HCT116 (cell line): ENCODE measurements at regions not wholly inside any gene's neighbourhood (a gene's known extent, or its start where the extent isn't known, plus 50 kb on each side); places are given as distances from the start of the nearest gene placed in this dataset.

Experiments used
- ATAC-seq: fragments of 200-7000 bp; cut with Tn5 transposase; 2 replicates; pipeline ENCODE4 v1.9.1; 2020; ENCODE audit warnings: mild to moderate bottlenecking, moderate library complexity
- BruUV-seq: library from RNA; stranded (reverse); fragments of 400-500 nt; replicated peaks from 2 replicates; lab custom pipeline; 2021; lab: Mats Ljungman, UMichigan
- CTCF ChIA-PET: fragments of 300-600 bp; sonication (Branson Sonifier 250); formaldehyde crosslinking; loops from one replicate; lab custom pipeline; 2021; ENCODE audit warnings: antibody characterized with exemption; lab: Charles Lee
- POLR2A ChIA-PET: fragments of 300-600, 350-600 bp; sonication (Branson Sonifier 250); formaldehyde crosslinking; loops from one replicate; lab custom pipeline; 2021; ENCODE audit warnings: antibody characterized with exemption; lab: Charles Lee
- RAD21 ChIA-PET, 2 experiments: fragments of 300-600 bp; sonication (Branson Sonifier 250); formaldehyde crosslinking; loops; one replicate each; lab custom pipeline; 2023; ENCODE audit warnings: low total read pairs in 2 of 2; ENCODE audit not compliant: uncharacterized antibody in 2 of 2, unreplicated experiment in 2 of 2, low non-redundant PET in 1 of 2; lab: Charles Lee
- DNase-seq: peaks from one replicate; pipeline ENCODE4 v3.0.0-alpha.2; 2010; ENCODE audit warnings: low read depth, low spot score
- H2AFZ ChIP-seq: fragments of 200-600 bp; shearing (Covaris generic), sonication (generic); 2 replicates; pipeline ENCODE4 v1.6.1; 2017; ENCODE audit warnings: low read depth, mixed run types, mixed read lengths, antibody characterized with exemption, low read length; ENCODE audit not compliant: poor library complexity, severe bottlenecking
- H3K27ac ChIP-seq: 2 replicates; pipeline ENCODE4 v1.5.1; 2012; ENCODE audit warnings: low read depth, low read length
- H3K27me3 ChIP-seq: fragments of 200-600 bp; sonication (generic); 2 replicates; pipeline ENCODE4 v1.6.1; 2016; ENCODE audit warnings: mixed run types, low read length, mixed read lengths; ENCODE audit not compliant: insufficient read depth
- H3K36me3 ChIP-seq, 2 experiments: fragments of 200-500 bp in 1 of 2; fragments of 200-600 bp in 1 of 2; sonication (Bioruptor generic) in 1 of 2; sonication (generic) in 1 of 2; 2 replicates each; pipeline versions ENCODE4 v1.5.1 to v1.6.1; 2014 to 2016; ENCODE audit warnings: low read length in 2 of 2, inconsistent platforms in 1 of 2, mixed read lengths in 1 of 2, mixed run types in 1 of 2; ENCODE audit not compliant: insufficient read depth in 2 of 2, control insufficient read depth in 1 of 2
- H3K4me1 ChIP-seq, 2 experiments: fragments of 200-600 bp in 1 of 2; sonication (generic) in 1 of 2; 2 replicates each; pipeline versions ENCODE4 v1.5.1 to v1.6.1; 2012 to 2017; ENCODE audit warnings: low read length in 2 of 2, inconsistent platforms in 1 of 2, mild to moderate bottlenecking in 1 of 2, mixed read lengths in 1 of 2, mixed run types in 1 of 2, moderate library complexity in 1 of 2; ENCODE audit not compliant: insufficient read depth in 2 of 2, control insufficient read depth in 1 of 2
- H3K4me2 ChIP-seq: fragments of 200-600 bp; sonication (generic); 2 replicates; pipeline ENCODE4 v1.6.1; 2017; ENCODE audit warnings: mixed run types, low read length, mixed read lengths
- H3K4me3 ChIP-seq, 2 experiments: fragments of 200-600 bp in 1 of 2; sonication (generic) in 1 of 2; replicated peaks in 1 of 2; 2 replicates each; pipeline ENCODE4 v1.5.1; 2011 to 2016; ENCODE audit warnings: low read length in 2 of 2, control low read depth in 1 of 2, low read depth in 1 of 2, mild to moderate bottlenecking in 1 of 2, mixed read lengths in 1 of 2, mixed run types in 1 of 2
- H3K79me2 ChIP-seq: fragments of 200-600 bp; sonication (generic); 2 replicates; pipeline ENCODE4 v1.6.1; 2017; ENCODE audit warnings: mild to moderate bottlenecking, mixed run types, low read length, moderate library complexity, mixed read lengths; ENCODE audit not compliant: insufficient read depth
- H3K9ac ChIP-seq: fragments of 200-600 bp; sonication (generic); 2 replicates; pipeline ENCODE4 v1.6.1; 2016; ENCODE audit warnings: low read length, mixed read lengths
- H3K9me2 ChIP-seq: fragments of 200-600 bp; sonication (generic), shearing (Covaris generic); 2 replicates; pipeline ENCODE4 v1.6.1; 2017; ENCODE audit warnings: mixed run types, mild to moderate bottlenecking, moderate library complexity; ENCODE audit not compliant: insufficient read depth
- H3K9me3 ChIP-seq, 2 experiments: fragments of 200-500 bp in 1 of 2; fragments of 200-600 bp in 1 of 2; sonication (Bioruptor generic) in 1 of 2; sonication (generic) in 1 of 2; 2 replicates each; pipeline ENCODE4 v1.6.1; 2014 to 2017; ENCODE audit warnings: low read length in 2 of 2, mixed read lengths in 2 of 2, inconsistent platforms in 1 of 2, low read depth in 1 of 2, mild to moderate bottlenecking in 1 of 2, mixed run types in 1 of 2, moderate library complexity in 1 of 2; ENCODE audit not compliant: control insufficient read depth in 1 of 2, insufficient read depth in 1 of 2
- H4K20me1 ChIP-seq: fragments of 200-600 bp; sonication (generic), shearing (Covaris generic); 2 replicates; pipeline ENCODE4 v1.6.1; 2017; ENCODE audit warnings: mixed run types, mild to moderate bottlenecking, moderate library complexity; ENCODE audit not compliant: insufficient read depth
- CTCF ChIP-seq, 3 experiments: fragments of 200-600 bp in 1 of 3; sonication (generic) in 1 of 3; IDR thresholded peaks in 2 of 3; conservative IDR thresholded peaks in 1 of 3; 2 replicates each; pipeline ENCODE4 v1.5.1; 2012 to 2017; ENCODE audit warnings: low read depth in 2 of 3, low read length in 2 of 3, antibody characterized with exemption in 1 of 3, borderline replicate concordance in 1 of 3, control low read depth in 1 of 3, mild to moderate bottlenecking in 1 of 3, mixed read lengths in 1 of 3, mixed run types in 1 of 3, moderate library complexity in 1 of 3; ENCODE audit not compliant: insufficient read depth in 1 of 3
- FOSL1 ChIP-seq: IDR thresholded peaks from 2 replicates; pipeline ENCODE4 v1.6.1; 2012; ENCODE audit warnings: low read depth
- JUND ChIP-seq: IDR thresholded peaks from 2 replicates; pipeline ENCODE4 v1.6.1; 2012
- POLR2AphosphoS5 ChIP-seq: IDR thresholded peaks from 2 replicates; pipeline ENCODE4 v1.6.1; 2011; ENCODE audit warnings: mild to moderate bottlenecking, low read depth, low read length, moderate library complexity
- REST ChIP-seq: IDR thresholded peaks from 2 replicates; pipeline ENCODE4 v1.6.1; 2012; ENCODE audit warnings: low read depth
- SRF ChIP-seq: IDR thresholded peaks from 2 replicates; pipeline ENCODE4 v1.6.1; 2012; ENCODE audit warnings: low read depth
- TCF7L2 ChIP-seq: IDR thresholded peaks from 2 replicates; pipeline ENCODE4 v1.7.0; 2011; ENCODE audit warnings: borderline replicate concordance, inconsistent platforms; ENCODE audit not compliant: insufficient read depth, insufficient read length; ENCODE audit errors: extremely low read depth
- ZBTB33 ChIP-seq: IDR thresholded peaks from 2 replicates; pipeline ENCODE4 v1.6.1; 2011; ENCODE audit warnings: mild to moderate bottlenecking, low read length, moderate library complexity; ENCODE audit not compliant: insufficient replicate concordance; ENCODE audit errors: extremely low read depth
- intact Hi-C: fragments of 100-400 bp; cut with micrococcal nuclease; formaldehyde crosslinking; loops from 2 replicates; pipeline ENCODE4 v1.10.0; 2022

GRCh38 chr14:98816720-98817119 lies 455.3 kb downstream of the BCL11B start:
- no peaks in the 10 kb centered on the region for H3K9me3 ChIP-seq
- H2AFZ ChIP-seq, result no peak overlapping the region
- H3K79me2 ChIP-seq, result no peaks in the 10 kb centered on the region
- DNase-seq, result no peak
- H3K9me2 ChIP-seq, result no peaks in the 10 kb centered on the region
- CTCF ChIA-PET, result no interaction called here
- intact Hi-C loops, result no loop called here
- BruUV-seq, result no TSS peak
- peaks cover 10 to 11% of the 10 kb centered on the region in 2 experiments; a peak in 3 of 4 replicates for H3K4me1 ChIP-seq
- no peak overlapping the region for H3K27ac ChIP-seq
- RAD21 ChIA-PET, result no interaction called here
- H3K27me3 ChIP-seq, result peaks cover 27% of the 10 kb centered on the region
- no peaks in the 10 kb centered on the region for H4K20me1 ChIP-seq
- no peak for ATAC-seq
- POLR2A ChIA-PET, result no interaction called here
- no peak overlapping the region for H3K9ac ChIP-seq
- H3K4me3 ChIP-seq, result no peak overlapping the region
- TF ChIP-seq ZBTB33, result no peak
- no peak for TF ChIP-seq POLR2AphosphoS5
- no peak for TF ChIP-seq FOSL1
- no peak for TF ChIP-seq TCF7L2
- no peak for TF ChIP-seq REST
- TF ChIP-seq JUND, result no peak
- no peak for TF ChIP-seq CTCF (IDR thresholded peaks at IDR 0.05 in 2 of 3, conservative IDR thresholded peaks at IDR 0.05 in 1 of 3; ENCODE audit: borderline replicate concordance in 1 of 3, insufficient read depth in 1 of 3, low read depth in 2 of 3, low read length in 2 of 3)
- TF ChIP-seq SRF, result no peak
- no peaks in the 10 kb centered on the region for H3K36me3 ChIP-seq
- no peak overlapping the region for H3K4me2 ChIP-seq
